ENCODE measurements at regions not wholly inside any gene's neighbourhood (a gene's known extent, or its start where the extent isn't known, plus 50 kb on each side); places are given as distances from the start of the nearest gene placed in this dataset.

DNA sequence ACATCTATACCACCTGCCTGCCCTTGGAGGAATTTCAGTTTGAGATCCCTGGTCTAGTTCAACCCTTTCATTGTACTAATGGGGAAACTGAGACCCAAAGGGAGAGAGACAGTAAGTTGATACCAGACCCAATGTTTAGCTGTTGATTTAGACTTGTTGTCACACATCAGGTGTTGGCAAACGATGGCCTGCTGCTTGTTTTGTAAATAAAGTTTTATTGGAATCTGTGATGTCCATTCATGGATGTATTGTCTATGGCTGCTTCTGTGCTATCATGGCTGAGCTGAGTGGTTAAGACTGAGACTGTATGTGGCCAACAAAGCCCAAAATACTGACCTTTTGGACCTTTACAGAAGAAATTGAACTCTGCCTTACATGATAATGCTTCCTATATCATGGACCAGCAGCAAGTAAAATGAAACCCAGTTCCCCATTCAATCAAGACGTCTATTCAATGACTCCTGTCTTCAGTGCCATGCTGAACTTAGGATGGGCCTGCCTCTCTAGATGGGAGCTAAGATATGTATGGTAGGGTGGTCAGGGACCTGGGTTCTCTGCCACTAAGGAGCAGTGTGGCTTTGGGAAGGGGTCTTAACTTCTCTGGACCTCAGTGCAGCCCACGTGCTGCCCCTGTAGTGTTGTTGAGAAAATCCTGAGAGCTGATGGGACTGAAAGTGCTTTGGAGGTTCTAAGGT is 111.0 kb downstream of the IRX5 start:
- H3K9me3 ChIP-seq = no peaks in the 10 kb centered on the region
- no peak overlapping the region for H3K27ac ChIP-seq
- DNase-seq = no peak
- TF ChIP-seq, protein P1, sequence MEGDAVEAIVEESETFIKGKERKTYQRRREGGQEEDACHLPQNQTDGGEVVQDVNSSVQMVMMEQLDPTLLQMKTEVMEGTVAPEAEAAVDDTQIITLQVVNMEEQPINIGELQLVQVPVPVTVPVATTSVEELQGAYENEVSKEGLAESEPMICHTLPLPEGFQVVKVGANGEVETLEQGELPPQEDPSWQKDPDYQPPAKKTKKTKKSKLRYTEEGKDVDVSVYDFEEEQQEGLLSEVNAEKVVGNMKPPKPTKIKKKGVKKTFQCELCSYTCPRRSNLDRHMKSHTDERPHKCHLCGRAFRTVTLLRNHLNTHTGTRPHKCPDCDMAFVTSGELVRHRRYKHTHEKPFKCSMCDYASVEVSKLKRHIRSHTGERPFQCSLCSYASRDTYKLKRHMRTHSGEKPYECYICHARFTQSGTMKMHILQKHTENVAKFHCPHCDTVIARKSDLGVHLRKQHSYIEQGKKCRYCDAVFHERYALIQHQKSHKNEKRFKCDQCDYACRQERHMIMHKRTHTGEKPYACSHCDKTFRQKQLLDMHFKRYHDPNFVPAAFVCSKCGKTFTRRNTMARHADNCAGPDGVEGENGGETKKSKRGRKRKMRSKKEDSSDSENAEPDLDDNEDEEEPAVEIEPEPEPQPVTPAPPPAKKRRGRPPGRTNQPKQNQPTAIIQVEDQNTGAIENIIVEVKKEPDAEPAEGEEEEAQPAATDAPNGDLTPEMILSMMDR (IDR thresholded peaks at IDR 0.05) = no peak
- ATAC-seq = no peak
- H3K36me3 ChIP-seq = no peaks in the 10 kb centered on the region
- no peaks in the 10 kb centered on the region for H3K4me1 ChIP-seq
- intact Hi-C loops (cut with DNase I) = no loop called here
- 83% methylated on average over 3 of the region's 3 CpGs for WGBS, 2 donors
- H3K27me3 ChIP-seq = peaks cover 0 to 15% (median 7%) of the 10 kb centered on the region in 7 donors
- no peak overlapping the region for H3K4me3 ChIP-seq

DNA sequence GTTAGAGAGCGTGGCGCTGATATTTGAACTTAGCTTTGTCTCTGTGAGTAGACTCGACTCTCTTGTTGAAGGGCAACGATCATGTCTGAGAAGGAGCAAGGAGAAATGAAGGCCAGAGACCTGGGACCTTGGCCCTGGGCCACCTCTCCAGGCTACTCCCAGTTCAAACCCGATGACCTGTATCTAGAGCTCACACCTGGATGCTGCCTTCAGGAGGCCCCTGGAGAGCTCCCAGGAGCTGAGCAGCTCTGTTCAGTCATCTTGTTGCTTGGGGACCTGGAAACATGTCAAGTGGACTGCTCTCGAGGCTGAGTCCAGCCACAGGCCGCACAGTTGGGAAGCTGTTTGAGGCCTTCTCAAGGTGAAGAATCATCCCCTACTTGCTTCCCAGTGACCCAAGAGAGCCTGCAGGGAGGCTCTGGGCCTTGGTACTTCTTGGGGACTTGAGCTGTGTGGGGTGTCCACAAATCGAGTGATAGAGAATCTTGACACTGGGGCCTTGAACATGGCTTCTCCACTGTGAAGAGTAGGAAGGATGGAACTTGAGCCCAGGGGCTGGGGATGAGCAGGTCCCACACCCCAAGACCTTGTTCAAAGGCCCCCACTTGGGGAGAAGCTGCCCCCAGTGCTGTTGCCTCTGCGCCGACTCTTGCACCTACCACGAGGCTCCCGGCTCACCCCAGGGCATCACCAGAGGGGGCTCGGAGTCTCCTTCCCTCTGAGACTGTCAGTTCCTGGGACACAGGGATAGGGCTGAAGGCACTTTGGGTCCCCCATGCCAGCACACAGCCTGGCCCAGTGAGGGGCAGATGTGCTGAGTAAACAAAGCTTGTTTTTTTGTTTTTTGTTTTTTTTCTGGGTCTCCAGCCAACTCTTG is 112.1 kb downstream of the IRX5 start:
- Histone ChIP-seq H3K4me3 (no peak overlapping the region), H3K36me3 (no peaks in the 10 kb centered on the region), H3K27me3 (peaks cover 0 to 15% (median 7%) of the 10 kb centered on the region in 7 donors), H3K9me3 (no peaks in the 10 kb centered on the region), H3K27ac (no peak overlapping the region), H3K4me1 (no peaks in the 10 kb centered on the region)
- TF ChIP-seq, protein P1 (IDR thresholded peaks at IDR 0.05) = no peak
- 91 to 94% methylated on average over 13 of the region's 13 CpGs for WGBS, 2 donors
- intact Hi-C loops (cut with DNase I) = no loop called here
- DNase-seq (no peak), ATAC-seq (no peak)

DNA sequence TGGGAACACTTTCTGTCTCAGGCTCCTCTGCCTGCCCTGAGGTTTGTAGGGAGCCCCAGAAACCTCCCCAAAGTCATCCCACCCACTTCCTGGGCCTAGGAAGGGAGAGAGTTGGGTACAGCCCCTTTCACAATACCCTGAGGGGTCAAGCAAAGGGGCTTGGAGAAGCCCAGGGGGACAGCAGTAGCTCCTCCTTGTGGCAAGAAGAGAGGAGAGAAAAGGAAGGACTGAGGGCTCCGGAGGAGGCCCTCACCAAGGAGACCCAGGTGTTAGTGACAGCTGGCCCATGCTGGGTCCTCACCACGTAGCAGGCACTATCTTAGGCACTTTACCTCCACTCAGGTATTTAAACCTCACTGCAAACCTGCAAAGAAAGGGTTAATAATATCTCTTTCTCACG is 112.8 kb downstream of the IRX5 start:
- H3K36me3 ChIP-seq = no peaks in the 10 kb centered on the region
- no peak for ATAC-seq
- no peak overlapping the region for H3K27ac ChIP-seq
- H3K9me3 ChIP-seq = no peaks in the 10 kb centered on the region
- DNase-seq = no peak
- 34 to 46% methylated on average over 3 of the region's 3 CpGs for WGBS, 2 donors
- H3K4me3 ChIP-seq = no peak overlapping the region
- intact Hi-C loops (cut with DNase I) = no loop called here
- no peaks in the 10 kb centered on the region for H3K4me1 ChIP-seq
- TF ChIP-seq, protein P1 (IDR thresholded peaks at IDR 0.05) = no peak
- H3K27me3 ChIP-seq = peaks cover 0 to 15% (median 7%) of the 10 kb centered on the region in 7 donors

DNA sequence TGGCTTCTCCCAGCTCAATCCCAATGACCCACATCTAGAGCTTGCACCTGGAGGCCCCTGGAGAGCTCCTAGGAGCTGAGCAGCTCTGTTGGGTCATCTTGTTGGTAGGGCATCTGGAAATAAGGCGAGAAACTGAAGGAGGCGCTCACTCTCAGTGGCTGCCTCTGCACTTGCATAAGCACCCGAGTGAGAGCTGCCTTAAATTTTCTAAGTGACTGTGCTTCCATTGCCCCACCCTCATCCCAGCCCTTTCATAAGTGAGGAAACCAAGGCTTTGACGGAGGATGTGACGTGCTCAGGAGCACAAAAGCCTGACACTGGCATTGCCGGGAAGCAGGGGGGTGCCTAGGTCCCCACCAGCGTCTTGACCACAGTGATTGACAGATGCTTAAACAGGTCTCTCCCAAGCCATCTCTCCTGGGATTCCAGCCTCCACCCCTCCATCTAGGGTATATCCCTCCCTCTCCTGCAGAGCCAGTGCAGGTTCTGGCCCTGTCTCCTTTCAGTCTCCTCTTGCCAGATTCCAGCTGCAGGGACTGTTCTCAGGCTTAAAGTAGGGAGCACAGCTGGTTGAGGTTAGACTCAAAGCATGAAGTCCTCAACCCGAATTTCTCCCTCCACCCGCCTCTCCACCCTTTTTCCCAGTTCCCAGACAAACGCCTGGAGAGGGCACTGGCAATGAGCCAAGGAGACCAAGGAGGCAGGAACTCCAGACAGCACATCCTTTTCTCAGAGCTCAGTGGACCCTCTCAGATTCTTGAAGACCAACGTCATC is 113.7 kb downstream of the IRX5 start:
- Histone ChIP-seq H3K36me3 (no peaks in the 10 kb centered on the region), H3K4me3 (no peak overlapping the region), H3K9me3 (no peaks in the 10 kb centered on the region), H3K4me1 (no peaks in the 10 kb centered on the region), H3K27me3 (peaks cover 0 to 15% (median 7%) of the 10 kb centered on the region in 7 donors), H3K27ac (no peak overlapping the region)
- DNase-seq (no peak), ATAC-seq (no peak)
- TF ChIP-seq, protein P1 (IDR thresholded peaks at IDR 0.05) = no peak
- intact Hi-C loops (cut with DNase I) = no loop called here
- WGBS, 2 donors = 59 to 61% methylated on average over 11 of the region's 11 CpGs

All from heart right ventricle (tissue), 16 donors.